GM10266 (cell line): ENCODE measurements at regions not wholly inside any gene's neighbourhood (a gene's known extent, or its start where the extent isn't known, plus 50 kb on each side); places are given as distances from the start of the nearest gene placed in this dataset.

Source experiments
- DNase-seq: peaks from one replicate; pipeline ENCODE4 v3.0.0; 2012; ENCODE audit errors: extremely low spot score
- TF ChIP-seq, protein P1 (sequence below): IDR thresholded peaks from 2 replicates; pipeline ENCODE4 v1.5.1; 2012; ENCODE audit warnings: mild to moderate bottlenecking, low read depth; ENCODE audit not compliant: control insufficient read depth, insufficient read depth; ENCODE audit errors: missing control alignments

DNA sequence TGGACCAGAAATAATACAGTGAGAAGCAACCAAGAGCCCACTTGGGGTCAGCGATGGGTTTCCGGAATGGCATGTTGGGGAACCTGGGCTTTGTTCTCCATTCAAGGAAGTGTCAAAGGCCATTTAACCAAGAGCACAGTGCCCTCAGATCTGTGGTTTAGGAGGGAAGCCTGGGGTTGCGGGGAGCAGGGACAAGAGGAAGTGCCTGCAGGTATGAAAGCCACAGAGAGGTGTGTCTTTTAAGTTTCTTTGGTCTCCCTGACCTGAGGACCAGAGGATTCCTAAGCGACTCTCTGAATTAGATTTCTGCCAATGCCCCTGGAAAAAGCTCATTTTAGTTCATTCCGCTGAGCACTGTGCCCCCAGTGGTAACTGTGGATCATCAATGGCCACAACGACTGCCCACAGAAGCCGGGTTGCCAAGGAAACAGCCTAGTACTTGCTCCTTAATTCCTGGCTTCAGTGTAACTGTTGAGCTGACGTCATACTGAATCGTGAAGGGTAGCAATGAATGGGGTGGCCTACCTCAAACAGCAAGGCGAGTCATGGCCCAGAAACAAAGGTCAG is 107.3 kb upstream of the SPIN1 start:
- TF ChIP-seq, protein P1, sequence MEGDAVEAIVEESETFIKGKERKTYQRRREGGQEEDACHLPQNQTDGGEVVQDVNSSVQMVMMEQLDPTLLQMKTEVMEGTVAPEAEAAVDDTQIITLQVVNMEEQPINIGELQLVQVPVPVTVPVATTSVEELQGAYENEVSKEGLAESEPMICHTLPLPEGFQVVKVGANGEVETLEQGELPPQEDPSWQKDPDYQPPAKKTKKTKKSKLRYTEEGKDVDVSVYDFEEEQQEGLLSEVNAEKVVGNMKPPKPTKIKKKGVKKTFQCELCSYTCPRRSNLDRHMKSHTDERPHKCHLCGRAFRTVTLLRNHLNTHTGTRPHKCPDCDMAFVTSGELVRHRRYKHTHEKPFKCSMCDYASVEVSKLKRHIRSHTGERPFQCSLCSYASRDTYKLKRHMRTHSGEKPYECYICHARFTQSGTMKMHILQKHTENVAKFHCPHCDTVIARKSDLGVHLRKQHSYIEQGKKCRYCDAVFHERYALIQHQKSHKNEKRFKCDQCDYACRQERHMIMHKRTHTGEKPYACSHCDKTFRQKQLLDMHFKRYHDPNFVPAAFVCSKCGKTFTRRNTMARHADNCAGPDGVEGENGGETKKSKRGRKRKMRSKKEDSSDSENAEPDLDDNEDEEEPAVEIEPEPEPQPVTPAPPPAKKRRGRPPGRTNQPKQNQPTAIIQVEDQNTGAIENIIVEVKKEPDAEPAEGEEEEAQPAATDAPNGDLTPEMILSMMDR = no peak
- no peak for DNase-seq

DNA sequence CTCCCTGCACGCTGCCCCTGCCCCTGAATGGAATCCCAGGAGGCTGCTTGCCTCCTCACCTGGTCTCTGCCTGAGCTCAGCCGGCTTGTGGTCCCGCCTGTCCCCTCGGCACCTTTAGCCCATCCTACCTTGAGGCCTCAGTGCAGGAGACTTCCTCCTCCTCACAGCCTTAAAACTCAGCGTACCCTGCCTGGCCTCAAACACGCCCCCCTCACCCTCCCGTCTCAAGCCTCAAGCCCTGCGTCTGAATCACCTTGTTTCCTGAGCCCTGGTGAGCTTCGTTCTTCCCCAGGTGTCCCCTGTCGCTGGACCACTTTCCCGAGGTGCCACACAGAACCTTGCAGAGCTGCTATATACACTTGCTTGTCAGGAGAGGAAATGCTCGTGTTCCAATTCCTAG is 110.2 kb upstream of the SPIN1 start:
- TF ChIP-seq, protein P1 = no peak
- DNase-seq = no peak

DNA sequence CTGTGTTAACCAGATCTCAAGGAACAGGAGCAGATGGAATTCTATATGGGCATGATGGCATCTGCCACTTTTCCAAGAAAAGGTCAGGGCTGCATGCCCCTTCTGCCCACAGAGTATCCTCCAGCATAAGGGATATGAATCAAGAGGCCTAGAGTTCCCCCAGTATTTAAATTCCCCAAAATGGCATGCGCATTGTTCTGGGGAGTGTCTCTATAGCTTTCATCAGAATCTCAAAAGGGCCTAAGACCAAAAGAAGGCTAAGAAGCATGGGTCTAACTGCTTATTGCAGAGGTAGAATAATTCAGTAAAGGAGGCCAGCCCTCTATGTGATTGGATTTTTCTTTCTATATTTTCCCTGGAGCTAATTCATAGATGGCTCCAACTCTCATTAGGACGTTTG is 114.2 kb upstream of the SPIN1 start:
- TF ChIP-seq, protein P1 = no peak
- DNase-seq = no peak

DNA sequence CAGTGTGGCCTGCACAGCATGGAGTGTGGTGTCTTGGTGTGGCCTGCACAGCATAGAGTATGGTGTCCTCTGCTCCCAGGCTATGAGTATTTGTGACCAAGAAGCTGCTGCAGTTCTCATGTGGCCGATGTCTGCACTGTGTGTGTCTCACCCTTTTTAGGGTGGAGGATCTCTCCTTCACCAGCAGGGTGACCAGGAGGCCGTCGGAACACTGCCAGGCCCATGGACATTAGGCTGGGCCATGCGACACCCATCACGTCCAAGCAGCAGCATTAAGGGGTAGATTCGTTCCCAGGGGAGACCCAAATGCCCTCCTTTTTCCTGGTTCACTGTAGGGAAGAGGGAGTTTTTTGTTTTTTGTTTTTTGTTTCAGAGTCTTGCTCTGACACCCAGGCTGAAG is 115.3 kb upstream of the SPIN1 start:
- TF ChIP-seq, protein P1 = no peak
- no peak for DNase-seq

DNA sequence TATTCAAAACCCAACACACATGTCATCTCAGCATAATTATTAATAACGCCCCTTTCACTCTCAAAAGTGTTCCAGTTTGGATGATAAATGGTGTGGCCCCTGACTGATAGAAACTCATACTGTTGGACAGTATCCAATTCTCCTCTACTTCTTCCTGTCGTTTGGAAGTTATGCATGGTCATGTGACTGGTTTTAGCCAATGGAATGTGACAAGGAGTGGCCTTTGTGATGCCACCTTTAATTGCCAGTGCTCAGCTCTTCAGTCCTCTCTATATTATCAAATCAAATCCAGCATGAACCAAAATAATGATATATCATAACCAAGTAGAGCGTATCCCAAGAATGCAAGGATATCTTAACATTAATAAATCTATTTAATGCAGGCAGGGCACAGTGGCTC is 117.8 kb upstream of the SPIN1 start:
- TF ChIP-seq, protein P1 = no peak
- DNase-seq = no peak

DNA sequence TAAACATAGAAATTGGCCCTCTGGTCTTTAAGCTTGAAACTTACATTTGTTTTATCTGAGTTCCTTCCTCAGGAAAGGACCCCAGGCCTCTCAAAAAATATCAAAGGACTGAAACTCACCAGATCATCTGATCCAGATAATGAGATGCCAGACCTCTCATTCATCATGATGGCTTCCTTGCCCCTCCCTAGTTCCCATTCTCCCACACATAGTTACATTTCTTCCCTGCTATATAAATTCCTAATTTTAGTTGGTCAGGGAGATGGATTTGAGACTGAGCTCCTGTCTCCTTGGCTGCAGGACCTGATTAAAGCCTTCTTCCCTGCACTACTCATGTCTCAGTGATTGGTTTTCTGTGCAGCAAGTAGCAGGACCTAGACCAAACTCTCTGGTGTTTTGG is 119.4 kb upstream of the SPIN1 start:
- TF ChIP-seq, protein P1 = no peak

DNA sequence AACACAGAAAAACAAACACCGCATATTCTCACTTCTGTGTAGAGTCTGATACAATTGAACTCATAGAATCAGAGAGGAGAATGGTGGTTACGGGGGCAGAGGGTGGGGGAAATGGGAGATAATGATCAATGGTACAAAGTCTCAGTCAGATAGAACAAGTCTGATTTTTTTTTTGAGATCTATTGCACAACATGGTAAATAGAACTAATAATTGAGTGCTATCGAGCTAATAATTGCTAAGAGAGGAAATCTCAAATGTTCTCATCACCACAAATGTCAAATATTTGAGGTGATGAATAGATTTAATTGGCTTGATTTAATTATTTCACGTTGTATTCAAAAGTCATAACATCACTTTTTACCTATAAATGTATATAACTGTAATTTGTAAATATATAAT is 121.0 kb upstream of the SPIN1 start:
- TF ChIP-seq, protein P1 = no peak
- DNase-seq = no peak

More for the DNA sequence above, 119.4 kb upstream of the SPIN1 start:
- DNase-seq = no peak
